LNCAP (cell line): ENCODE measurements at regions not wholly inside any gene's neighbourhood (a gene's known extent, or its start where the extent isn't known, plus 50 kb on each side); places are given as distances from the start of the nearest gene placed in this dataset.

Experiments used
- CTCF ChIP-seq: fragments of 450-650 bp; IDR thresholded peaks from 2 replicates; pipeline ENCODE4 v1.5.1; 2017; ENCODE audit warnings: mild to moderate bottlenecking

- no peak for TF ChIP-seq CTCF
These were observed 214.1 kb upstream of the FAM3C start for GRCh38 chr7:121610243-121610642.

DNA sequence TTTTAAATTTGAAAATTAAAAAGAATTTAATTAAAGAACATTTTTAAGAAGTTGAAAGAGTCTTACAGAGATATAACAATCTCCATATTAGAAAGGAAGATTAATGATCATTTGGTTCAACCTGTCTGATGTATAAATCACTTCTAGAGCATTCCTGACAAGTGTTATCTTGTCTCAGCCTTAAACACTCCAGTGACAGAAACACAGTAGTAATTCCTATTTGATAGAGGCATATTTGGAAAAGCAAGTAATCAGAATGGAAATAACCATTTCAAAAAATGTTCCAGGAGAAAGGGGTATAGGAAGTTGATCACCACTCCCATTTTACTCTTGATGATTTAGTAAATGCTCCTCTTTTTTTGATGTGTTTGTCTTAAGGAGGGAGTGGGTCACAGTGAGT lies 213.1 kb upstream of the FAM3C start:
- TF ChIP-seq CTCF, result no peak

GRCh38 chr7:121608785-121609184 lies 212.7 kb upstream of the FAM3C start:
- no peak for TF ChIP-seq CTCF

GRCh38 chr7:121605317-121605680 lies 209.2 kb upstream of the FAM3C start:
- TF ChIP-seq CTCF, result peak; percentile 42; the same call in 1 of the 2 replicates

DNA sequence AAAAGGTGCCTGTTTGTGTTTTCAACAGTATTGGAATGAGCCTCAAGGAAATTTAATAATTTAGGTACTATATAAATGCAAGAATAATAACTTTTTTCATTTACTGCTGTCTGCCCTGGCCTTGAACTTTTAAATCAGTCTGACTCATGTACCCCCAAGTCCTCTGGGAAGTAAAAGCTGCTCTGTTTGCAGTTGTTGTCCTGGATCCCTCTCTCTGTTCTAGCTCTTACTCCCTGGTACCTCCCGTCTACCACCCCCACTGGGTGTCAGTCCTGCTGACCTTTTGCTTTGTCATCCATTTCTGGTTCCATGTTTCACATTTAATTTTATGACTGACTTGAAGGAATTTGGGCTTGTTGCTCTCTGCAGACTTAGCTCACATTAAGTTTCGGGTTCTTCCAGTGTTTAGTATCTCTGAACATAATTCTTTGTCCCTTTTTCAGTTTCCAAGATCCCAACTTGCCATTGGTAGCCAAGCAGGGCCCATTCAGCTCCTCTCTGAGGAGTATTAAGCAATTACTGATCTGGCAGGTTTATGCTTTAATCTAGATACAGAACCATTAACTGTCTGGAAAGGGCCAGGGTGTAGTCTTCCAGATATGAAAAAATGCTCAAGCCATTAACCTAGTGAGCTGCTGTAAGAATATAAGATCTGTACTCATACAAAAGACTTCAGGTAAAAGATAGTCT lies 208.7 kb upstream of the FAM3C start:
- no peak for TF ChIP-seq CTCF

- TF ChIP-seq CTCF, result no peak
These were observed 207.8 kb upstream of the FAM3C start for GRCh38 chr7:121603886-121604285.

DNA sequence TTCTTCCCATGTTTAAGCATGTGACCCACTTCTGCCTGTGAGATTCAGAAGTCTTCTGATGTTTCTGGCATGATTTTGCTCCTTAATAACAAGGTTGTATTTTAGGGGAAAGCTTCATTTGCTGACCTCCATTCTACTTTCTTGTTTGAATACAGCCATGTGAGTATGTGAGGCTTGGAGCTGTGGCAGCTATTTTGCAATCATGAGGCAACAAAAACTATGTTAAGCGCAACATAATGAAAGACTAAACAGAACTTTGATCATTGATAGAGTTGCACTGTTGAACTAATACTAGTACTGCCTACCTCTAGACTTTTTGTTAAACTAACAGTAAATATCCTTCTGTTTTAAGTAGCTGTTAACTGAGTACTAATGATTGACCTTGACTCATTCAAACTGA lies 203.8 kb upstream of the FAM3C start:
- TF ChIP-seq CTCF, result no peak
